Endothelial cell of umbilical vein (primary cell): ENCODE measurements at regions not wholly inside any gene's neighbourhood (a gene's known extent, or its start where the extent isn't known, plus 50 kb on each side); places are given as distances from the start of the nearest gene placed in this dataset.

Source experiments
- EZH2 ChIP-seq: IDR thresholded peaks from 2 replicates; pipeline ENCODE4 v1.6.1; 2012; ENCODE audit warnings: borderline replicate concordance, low read depth, mild to moderate bottlenecking, moderate library complexity, low read length, inconsistent platforms; ENCODE audit not compliant: severe bottlenecking
- FOS ChIP-seq: IDR thresholded peaks from 2 replicates; pipeline ENCODE4 v1.6.1; 2011; ENCODE audit warnings: mild to moderate bottlenecking, low read length, moderate library complexity, borderline replicate concordance; ENCODE audit not compliant: insufficient read depth
- GATA2 ChIP-seq: IDR thresholded peaks from 2 replicates; pipeline ENCODE4 v1.7.0; 2011; ENCODE audit warnings: low read depth, mild to moderate bottlenecking, moderate library complexity, mixed read lengths, low read length; ENCODE audit not compliant: insufficient read length, insufficient read depth
- JUN ChIP-seq: IDR thresholded peaks from 2 replicates; pipeline ENCODE4 v1.6.1; 2011; ENCODE audit warnings: borderline replicate concordance, low read depth; ENCODE audit not compliant: insufficient read length, insufficient read depth
- POLR2A ChIP-seq: IDR thresholded peaks from 2 replicates; pipeline ENCODE4 v1.6.1; 2012; ENCODE audit warnings: low read depth, mild to moderate bottlenecking, control low read depth, low read length
- POLR2AphosphoS5 ChIP-seq: IDR thresholded peaks from 2 replicates; pipeline ENCODE4 v1.6.1; 2012; ENCODE audit warnings: low read depth, mild to moderate bottlenecking, control low read depth, low read length, moderate library complexity; ENCODE audit not compliant: insufficient read depth
- TF ChIP-seq, protein P1 (sequence below), 2 donors: IDR thresholded peaks; 1 replicate in 1 of 2; 2 replicates in 1 of 2; pipeline ENCODE4 v1.5.1; 2011; ENCODE audit warnings: low read length in 2 of 2, mild to moderate bottlenecking in 2 of 2, moderate library complexity in 2 of 2, control low read depth in 1 of 2, inconsistent platforms in 1 of 2, low read depth in 1 of 2; ENCODE audit not compliant: insufficient read depth in 1 of 2; ENCODE audit errors: extremely low read depth in 1 of 2
- TF ChIP-seq, protein P2 (sequence below): IDR thresholded peaks from 2 replicates; pipeline ENCODE4 v1.6.1; 2011; ENCODE audit not compliant: insufficient read depth, insufficient read length

DNA sequence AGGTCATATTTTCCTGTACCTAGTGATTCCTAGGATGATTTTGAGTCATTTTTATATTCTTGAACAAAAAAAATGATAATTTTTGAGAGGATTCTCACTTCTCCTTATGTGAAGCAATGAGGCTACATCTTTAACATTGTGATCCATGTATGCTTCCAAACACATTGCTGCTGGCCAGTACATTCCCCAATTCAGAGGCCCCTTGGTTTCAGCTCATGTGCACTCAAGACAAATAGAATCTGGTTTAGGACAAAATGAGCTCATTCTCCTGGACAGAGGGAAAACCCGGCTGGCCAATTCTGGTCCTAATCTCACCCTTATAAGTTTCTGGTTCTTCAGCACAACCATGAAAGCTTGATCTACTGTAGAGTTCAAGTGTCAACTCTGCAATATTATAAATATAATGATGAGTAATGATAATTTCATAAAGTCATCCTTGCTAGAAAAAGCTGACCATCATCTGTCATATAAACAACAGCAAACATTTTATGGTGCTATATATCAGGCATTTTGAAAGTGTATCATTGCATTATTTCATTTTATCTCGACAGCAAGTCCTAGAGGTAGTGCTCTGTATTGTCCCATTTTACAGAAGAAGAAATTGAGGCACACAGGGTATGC is 139.1 kb upstream of the ZNF366 start:
- TF ChIP-seq POLR2A = no peak
- TF ChIP-seq, protein P1, sequence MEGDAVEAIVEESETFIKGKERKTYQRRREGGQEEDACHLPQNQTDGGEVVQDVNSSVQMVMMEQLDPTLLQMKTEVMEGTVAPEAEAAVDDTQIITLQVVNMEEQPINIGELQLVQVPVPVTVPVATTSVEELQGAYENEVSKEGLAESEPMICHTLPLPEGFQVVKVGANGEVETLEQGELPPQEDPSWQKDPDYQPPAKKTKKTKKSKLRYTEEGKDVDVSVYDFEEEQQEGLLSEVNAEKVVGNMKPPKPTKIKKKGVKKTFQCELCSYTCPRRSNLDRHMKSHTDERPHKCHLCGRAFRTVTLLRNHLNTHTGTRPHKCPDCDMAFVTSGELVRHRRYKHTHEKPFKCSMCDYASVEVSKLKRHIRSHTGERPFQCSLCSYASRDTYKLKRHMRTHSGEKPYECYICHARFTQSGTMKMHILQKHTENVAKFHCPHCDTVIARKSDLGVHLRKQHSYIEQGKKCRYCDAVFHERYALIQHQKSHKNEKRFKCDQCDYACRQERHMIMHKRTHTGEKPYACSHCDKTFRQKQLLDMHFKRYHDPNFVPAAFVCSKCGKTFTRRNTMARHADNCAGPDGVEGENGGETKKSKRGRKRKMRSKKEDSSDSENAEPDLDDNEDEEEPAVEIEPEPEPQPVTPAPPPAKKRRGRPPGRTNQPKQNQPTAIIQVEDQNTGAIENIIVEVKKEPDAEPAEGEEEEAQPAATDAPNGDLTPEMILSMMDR (IDR thresholded peaks at IDR 0.05; ENCODE audit: extremely low read depth in 1 of 2, insufficient read depth in 1 of 2, low read depth in 1 of 2, low read length in 2 of 2) = no peak
- TF ChIP-seq, protein P2, sequence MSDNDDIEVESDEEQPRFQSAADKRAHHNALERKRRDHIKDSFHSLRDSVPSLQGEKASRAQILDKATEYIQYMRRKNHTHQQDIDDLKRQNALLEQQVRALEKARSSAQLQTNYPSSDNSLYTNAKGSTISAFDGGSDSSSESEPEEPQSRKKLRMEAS = no peak
- TF ChIP-seq EZH2 = no peak
- no peak for TF ChIP-seq JUN
- TF ChIP-seq FOS = no peak
- no peak for TF ChIP-seq POLR2AphosphoS5
- TF ChIP-seq GATA2 = no peak
